ENCODE measurements at regions not wholly inside any gene's neighbourhood (a gene's known extent, or its start where the extent isn't known, plus 50 kb on each side); places are given as distances from the start of the nearest gene placed in this dataset.

DNA sequence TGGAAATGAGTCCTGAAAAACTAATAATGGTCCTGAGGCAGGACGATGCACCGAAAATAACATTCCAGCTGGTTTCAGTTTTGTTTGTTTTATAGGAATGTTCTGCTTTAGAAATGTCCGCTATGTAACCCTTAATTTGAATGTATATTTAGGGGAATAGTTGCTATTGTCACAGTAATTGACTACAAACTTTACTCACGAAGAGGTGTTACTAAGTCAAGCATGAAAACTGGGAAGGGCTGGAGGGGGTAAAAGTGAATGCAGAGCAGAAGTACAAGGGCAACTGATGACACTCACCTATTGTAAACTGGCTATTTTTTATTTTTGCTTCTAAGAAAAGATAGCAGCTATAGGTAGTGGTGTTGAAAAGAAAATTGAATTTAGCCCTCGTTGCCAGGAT is 230.7 kb upstream of the SYT10 start:
- no peak for TF ChIP-seq CTCF (IDR thresholded peaks at IDR 0.05; ENCODE audit: insufficient read depth, low read depth, low read length)
- TF ChIP-seq EZH2 (IDR thresholded peaks at IDR 0.05; ENCODE audit: insufficient read depth, low read length): no peak

Measured in astrocyte (in vitro differentiated cells and primary cell).